Tibial nerve (tissue), 4 donors: ENCODE measurements at regions not wholly inside any gene's neighbourhood (a gene's known extent, or its start where the extent isn't known, plus 50 kb on each side); places are given as distances from the start of the nearest gene placed in this dataset.

Source experiments
- DNase-seq, 2 donors: peaks; one replicate each; pipeline ENCODE4 v3.0.0-alpha.2; 2019; ENCODE audit warnings: low spot score in 2 of 2
- H3K27ac ChIP-seq, 4 donors: fragments of 200-600 bp; sonication (generic) in 3 of 4; one replicate each; pipeline ENCODE4 v1.5.1; 2017 to 2019; ENCODE audit warnings: mild to moderate bottlenecking in 1 of 4
- H3K27me3 ChIP-seq, 2 donors: fragments of 200-600 bp; sonication (generic) in 1 of 2; one replicate each; pipeline versions ENCODE4 v1.5.1 to v1.6.0; 2017 to 2019
- H3K36me3 ChIP-seq, 3 donors: fragments of 200-600 bp; sonication (generic); one replicate each; pipeline ENCODE4 v1.5.1; 2018 to 2019
- H3K4me1 ChIP-seq, 4 donors: fragments of 200-600 bp; sonication (generic) in 3 of 4; one replicate each; pipeline ENCODE4 v1.5.1; 2017 to 2019
- H3K4me3 ChIP-seq, 4 donors: fragments of 200-600 bp; sonication (generic) in 3 of 4; one replicate each; pipeline ENCODE4 v1.5.1; 2017 to 2019; ENCODE audit warnings: mild to moderate bottlenecking in 1 of 4, moderate library complexity in 1 of 4
- H3K9me3 ChIP-seq, 4 donors: fragments of 200-600 bp; sonication (generic) in 3 of 4; one replicate each; pipeline ENCODE4 v1.5.1; 2017 to 2019
- CTCF ChIP-seq, 5 experiments: fragments of 200-600 bp in 3 of 5; fragments of 450-650 bp in 2 of 5; sonication (generic) in 3 of 5; IDR thresholded peaks; one replicate each; pipeline ENCODE4 v1.5.1; 2016 to 2019; ENCODE audit warnings: antibody characterized with exemption in 5 of 5, mild to moderate bottlenecking in 3 of 5, moderate library complexity in 2 of 5
- EP300 ChIP-seq, 2 donors: sonication (generic); formaldehyde crosslinking; IDR thresholded peaks; one replicate each; pipeline ENCODE4 v1.6.1; 2017; ENCODE audit warnings: antibody characterized with exemption in 2 of 2, mild to moderate bottlenecking in 1 of 2
- POLR2A ChIP-seq, 2 donors: fragments of 450-650 bp; IDR thresholded peaks; one replicate each; pipeline ENCODE4 v1.6.1; 2017; ENCODE audit warnings: antibody characterized with exemption in 2 of 2, mild to moderate bottlenecking in 2 of 2, moderate library complexity in 2 of 2
- WGBS, 2 donors: methylation state at CpG; one replicate each; pipeline ENCODE4 v1.1.5; 2018; 5-methylcytosine and 5-hydroxymethylcytosine counted together

- DNase-seq, result no peak
- Histone ChIP-seq H3K27me3 (no peaks in the 10 kb centered on the region), H3K4me1 (peaks cover 0 to 9% (median 0%) of the 10 kb centered on the region in 4 donors), H3K9me3 (no peaks in the 10 kb centered on the region), H3K36me3 (no peaks in the 10 kb centered on the region), H3K4me3 (no peak overlapping the region), H3K27ac (no peak overlapping the region)
- TF ChIP-seq CTCF (IDR thresholded peaks at IDR 0.05) (no peak), EP300 (IDR thresholded peaks at IDR 0.05) (no peak), POLR2A (IDR thresholded peaks at IDR 0.05) (no peak)
- 36 to 44% methylated on average over 2 of the region's 2 CpGs for WGBS, 2 donors
Measured at GRCh38 chr4:96354036-96354712, 514.3 kb downstream of the PDHA2 start.

- TF ChIP-seq POLR2A (IDR thresholded peaks at IDR 0.05) (no peak), CTCF (IDR thresholded peaks at IDR 0.05) (no peak), EP300 (IDR thresholded peaks at IDR 0.05) (no peak)
- Histone ChIP-seq H3K4me1 (peaks cover 0 to 9% (median 0%) of the 10 kb centered on the region in 4 donors), H3K27me3 (no peaks in the 10 kb centered on the region), H3K36me3 (no peaks in the 10 kb centered on the region), H3K27ac (no peak overlapping the region), H3K4me3 (no peak overlapping the region), H3K9me3 (no peaks in the 10 kb centered on the region)
- no peak for DNase-seq
- 52 to 70% methylated on average over 2 of the region's 2 CpGs for WGBS, 2 donors
Measured at GRCh38 chr4:96355414-96355813, 515.5 kb downstream of the PDHA2 start.

- H3K9me3 ChIP-seq, result no peaks in the 10 kb centered on the region
- TF ChIP-seq POLR2A (IDR thresholded peaks at IDR 0.05), result no peak
- no peak overlapping the region for H3K4me3 ChIP-seq
- H3K36me3 ChIP-seq, result no peaks in the 10 kb centered on the region
- H3K27ac ChIP-seq, result no peak overlapping the region
- no peaks in the 10 kb centered on the region for H3K27me3 ChIP-seq
- peaks cover 0 to 9% (median 0%) of the 10 kb centered on the region in 4 donors for H3K4me1 ChIP-seq
- no peak for DNase-seq
- WGBS, 2 donors, result 71 to 92% methylated on average over 2 of the region's 2 CpGs
Measured at GRCh38 chr4:96356591-96357370, 516.9 kb downstream of the PDHA2 start.

GRCh38 chr4:96366632-96367031 is 526.7 kb downstream of the PDHA2 start:
- WGBS, 2 donors, result 73 to 86% methylated on average over 1 of the region's 1 CpG
- no peak overlapping the region for H3K27ac ChIP-seq
- TF ChIP-seq EP300 (IDR thresholded peaks at IDR 0.05), result no peak
- no peak for TF ChIP-seq POLR2A (IDR thresholded peaks at IDR 0.05)
- TF ChIP-seq CTCF (IDR thresholded peaks at IDR 0.05), result no peak
- DNase-seq, result no peak
- H3K36me3 ChIP-seq, result no peaks in the 10 kb centered on the region
- H3K4me1 ChIP-seq, result no peaks in the 10 kb centered on the region
- H3K27me3 ChIP-seq, result no peaks in the 10 kb centered on the region
- peaks cover 0 to 19% (median 3%) of the 10 kb centered on the region in 4 donors for H3K9me3 ChIP-seq
- H3K4me3 ChIP-seq, result no peak overlapping the region

- H3K4me1 ChIP-seq, result no peaks in the 10 kb centered on the region
- no peak overlapping the region for H3K4me3 ChIP-seq
- no peaks in the 10 kb centered on the region for H3K27me3 ChIP-seq
- DNase-seq, result no peak
- H3K36me3 ChIP-seq, result no peaks in the 10 kb centered on the region
- no peak for TF ChIP-seq CTCF (IDR thresholded peaks at IDR 0.05)
- TF ChIP-seq EP300 (IDR thresholded peaks at IDR 0.05), result no peak
- TF ChIP-seq POLR2A (IDR thresholded peaks at IDR 0.05), result no peak
- H3K27ac ChIP-seq, result no peak overlapping the region
- H3K9me3 ChIP-seq, result peaks cover 0 to 13% (median under 1%) of the 10 kb centered on the region in 4 donors
- WGBS, 2 donors, result 54 to 90% methylated on average over 3 of the region's 3 CpGs
Measured at GRCh38 chr4:96375367-96375766, 535.5 kb downstream of the PDHA2 start.
